Suprapubic skin (tissue), 4 donors: ENCODE measurements at regions not wholly inside any gene's neighbourhood (a gene's known extent, or its start where the extent isn't known, plus 50 kb on each side); places are given as distances from the start of the nearest gene placed in this dataset.

ENCODE experiments used
- EP300 ChIP-seq: sonication (generic); formaldehyde crosslinking; IDR thresholded peaks from one replicate; pipeline ENCODE4 v1.6.1; 2017; ENCODE audit warnings: antibody characterized with exemption
- POLR2A ChIP-seq, 2 donors: fragments of 450-650 bp; IDR thresholded peaks; one replicate each; pipeline ENCODE4 v1.6.1; 2017; ENCODE audit warnings: antibody characterized with exemption in 2 of 2, mild to moderate bottlenecking in 2 of 2, moderate library complexity in 2 of 2
- POLR2AphosphoS5 ChIP-seq, 3 donors: sonication (generic); formaldehyde crosslinking; IDR thresholded peaks; one replicate each; pipeline ENCODE4 v1.6.1; 2017; ENCODE audit warnings: antibody characterized with exemption in 3 of 3
- TF ChIP-seq, protein P1 (sequence below), 2 donors: fragments of 200-600 bp in 1 of 2; fragments of 450-650 bp in 1 of 2; sonication (generic) in 1 of 2; IDR thresholded peaks; one replicate each; pipeline ENCODE4 v1.5.1; 2016 to 2019; ENCODE audit warnings: antibody characterized with exemption in 2 of 2, mild to moderate bottlenecking in 1 of 2, moderate library complexity in 1 of 2

DNA sequence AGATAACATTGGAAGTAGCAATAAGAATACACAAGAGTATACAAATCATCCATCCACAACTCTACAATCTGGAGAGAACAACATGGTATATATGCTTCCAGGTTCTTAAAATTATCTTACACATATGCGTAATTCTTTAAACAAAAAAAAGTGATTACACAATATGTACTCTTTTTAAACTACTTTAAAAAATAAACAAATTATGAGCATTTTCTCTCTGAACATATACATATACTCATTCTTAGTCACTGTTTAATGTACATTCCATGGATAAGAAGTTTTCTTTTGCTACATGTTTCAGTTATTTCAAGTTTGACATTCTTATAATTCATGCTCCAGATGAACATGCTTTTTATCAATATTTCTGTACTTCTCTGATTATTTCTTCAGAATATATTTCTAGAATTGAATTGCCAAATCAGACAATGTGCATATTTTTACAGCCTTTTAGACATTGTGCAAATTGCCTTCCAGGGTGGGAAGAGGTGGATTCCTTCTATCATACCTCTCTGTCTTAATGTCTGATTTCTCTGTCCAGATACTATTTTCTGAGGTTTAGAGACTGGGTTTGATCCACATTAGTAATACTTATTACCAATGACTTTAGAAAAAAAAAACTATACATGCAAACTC lies 551.6 kb downstream of the METTL15 start:
- TF ChIP-seq, protein P1, sequence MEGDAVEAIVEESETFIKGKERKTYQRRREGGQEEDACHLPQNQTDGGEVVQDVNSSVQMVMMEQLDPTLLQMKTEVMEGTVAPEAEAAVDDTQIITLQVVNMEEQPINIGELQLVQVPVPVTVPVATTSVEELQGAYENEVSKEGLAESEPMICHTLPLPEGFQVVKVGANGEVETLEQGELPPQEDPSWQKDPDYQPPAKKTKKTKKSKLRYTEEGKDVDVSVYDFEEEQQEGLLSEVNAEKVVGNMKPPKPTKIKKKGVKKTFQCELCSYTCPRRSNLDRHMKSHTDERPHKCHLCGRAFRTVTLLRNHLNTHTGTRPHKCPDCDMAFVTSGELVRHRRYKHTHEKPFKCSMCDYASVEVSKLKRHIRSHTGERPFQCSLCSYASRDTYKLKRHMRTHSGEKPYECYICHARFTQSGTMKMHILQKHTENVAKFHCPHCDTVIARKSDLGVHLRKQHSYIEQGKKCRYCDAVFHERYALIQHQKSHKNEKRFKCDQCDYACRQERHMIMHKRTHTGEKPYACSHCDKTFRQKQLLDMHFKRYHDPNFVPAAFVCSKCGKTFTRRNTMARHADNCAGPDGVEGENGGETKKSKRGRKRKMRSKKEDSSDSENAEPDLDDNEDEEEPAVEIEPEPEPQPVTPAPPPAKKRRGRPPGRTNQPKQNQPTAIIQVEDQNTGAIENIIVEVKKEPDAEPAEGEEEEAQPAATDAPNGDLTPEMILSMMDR (IDR thresholded peaks at IDR 0.05) = no peak
- TF ChIP-seq POLR2A (IDR thresholded peaks at IDR 0.05) (no peak), POLR2AphosphoS5 (IDR thresholded peaks at IDR 0.05) (no peak), EP300 (no peak)
